RCC 7860 (cell line): ENCODE measurements at regions not wholly inside any gene's neighbourhood (a gene's known extent, or its start where the extent isn't known, plus 50 kb on each side); places are given as distances from the start of the nearest gene placed in this dataset.
"Not testable (repeated sequence)": the region's sequence is repeated elsewhere in the genome, so short reads cannot be mapped to it uniquely, and the experiment has no call there.

Source experiments
- DNase-seq: peaks from one replicate; pipeline ENCODE4 v3.0.0-alpha.2; 2015; ENCODE audit warnings: low spot score
- FAIRE-seq: peaks from 2 replicates; lab custom pipeline; 2012; peaks lifted over from hg19 to GRCh38; lab: Jason Lieb, UNC

DNA sequence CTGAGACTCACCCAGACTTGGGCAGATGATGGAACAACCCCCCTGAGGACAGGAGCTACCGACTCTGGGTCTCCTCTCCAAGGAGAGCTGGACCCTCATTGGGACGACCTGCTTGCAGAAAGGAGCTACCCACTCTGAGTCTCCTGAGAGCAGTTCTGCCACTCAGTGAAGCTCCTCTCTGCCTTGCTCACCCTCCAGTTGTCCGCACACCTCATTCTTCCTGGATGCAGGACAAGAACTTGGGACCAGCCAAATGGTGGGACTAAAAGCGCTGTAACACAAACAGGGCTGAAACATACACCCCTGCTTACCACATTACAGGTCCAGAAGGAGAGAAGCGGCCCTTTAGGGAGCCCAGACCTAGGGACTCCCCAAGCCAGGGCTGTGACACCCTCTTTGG is 124.9 kb upstream of the CCDC150 start:
- FAIRE-seq (no peak), DNase-seq (no peak)

DNA sequence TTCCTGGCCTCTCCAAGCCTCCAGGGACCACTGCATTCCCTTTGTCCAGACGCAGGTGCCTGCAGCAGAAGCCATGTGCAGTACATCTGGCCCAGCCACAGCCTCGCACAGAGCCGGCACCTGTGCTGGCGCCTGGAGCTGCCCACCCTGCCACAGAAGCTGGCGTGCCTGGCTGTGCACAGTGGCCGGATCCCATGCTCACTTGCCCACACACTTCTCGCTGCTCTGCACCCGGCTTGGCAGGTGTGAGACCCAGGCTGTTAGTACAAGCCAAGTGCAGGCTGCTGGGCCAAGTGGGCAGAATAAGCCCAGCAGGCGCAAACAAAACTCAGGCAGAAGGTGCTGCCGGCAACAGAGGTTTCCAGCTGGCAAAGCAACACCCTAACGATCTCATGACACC is 124.5 kb upstream of the CCDC150 start:
- FAIRE-seq, result no peak

DNA sequence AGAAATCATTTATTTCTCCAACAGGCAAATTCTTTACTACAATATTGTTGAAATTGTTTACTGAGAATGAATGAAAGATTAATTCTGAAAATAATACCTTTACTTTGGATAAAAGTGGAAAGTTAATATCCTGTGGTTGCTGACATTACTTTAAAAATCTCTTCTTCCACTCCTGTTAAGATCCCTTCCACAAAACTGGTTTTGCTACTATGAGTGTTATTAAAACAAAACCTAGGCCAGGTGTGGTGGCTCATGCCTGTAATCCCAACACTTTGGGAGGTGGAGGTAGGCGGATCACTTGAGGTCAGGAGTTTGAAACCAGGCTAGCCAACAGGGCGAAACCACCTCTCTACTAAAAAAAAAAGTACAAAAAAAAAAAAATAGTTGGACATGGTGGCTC is 123.9 kb upstream of the CCDC150 start:
- DNase-seq (no peak), FAIRE-seq (no peak)

More for the DNA sequence above, 124.5 kb upstream of the CCDC150 start:
- DNase-seq, result no peak

DNA sequence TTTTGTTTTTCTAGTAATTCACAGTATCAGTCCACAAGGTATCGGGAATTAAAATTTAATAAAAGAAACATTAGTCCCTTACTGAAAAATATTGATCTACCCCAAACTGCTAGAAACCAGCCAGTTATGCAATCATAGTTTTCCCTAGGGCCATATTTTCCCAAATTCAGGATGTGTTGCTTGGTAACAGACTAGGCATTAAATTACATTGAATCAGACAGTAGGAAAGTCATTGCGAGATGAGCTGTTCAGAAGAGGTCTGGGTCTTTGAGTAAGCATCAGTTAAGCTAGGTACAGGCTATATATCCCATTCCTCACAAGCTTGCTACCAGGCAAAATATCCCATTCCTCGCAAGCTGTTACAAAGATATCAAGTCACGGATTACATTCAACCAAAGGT is 123.0 kb upstream of the CCDC150 start:
- FAIRE-seq (no peak), DNase-seq (no peak)

DNA sequence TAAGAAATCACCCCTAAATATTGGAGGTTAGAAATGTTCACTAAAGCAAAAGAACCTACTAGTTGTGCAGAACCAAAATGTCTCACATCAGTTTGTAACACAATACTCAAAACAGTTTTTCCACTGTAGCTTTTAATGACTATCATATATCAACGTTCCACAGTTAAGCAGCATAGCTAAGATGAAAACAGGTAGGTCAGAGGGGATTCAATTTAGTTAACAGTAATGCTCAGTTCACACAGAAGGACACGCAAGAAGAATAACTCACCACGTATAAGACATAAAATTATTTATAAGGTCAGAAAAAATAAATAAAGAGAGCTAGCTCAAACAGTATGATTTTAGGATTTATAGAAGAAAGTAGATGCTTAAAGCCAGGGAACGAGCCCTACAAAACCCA is 118.9 kb upstream of the CCDC150 start:
- FAIRE-seq, result no peak

DNA sequence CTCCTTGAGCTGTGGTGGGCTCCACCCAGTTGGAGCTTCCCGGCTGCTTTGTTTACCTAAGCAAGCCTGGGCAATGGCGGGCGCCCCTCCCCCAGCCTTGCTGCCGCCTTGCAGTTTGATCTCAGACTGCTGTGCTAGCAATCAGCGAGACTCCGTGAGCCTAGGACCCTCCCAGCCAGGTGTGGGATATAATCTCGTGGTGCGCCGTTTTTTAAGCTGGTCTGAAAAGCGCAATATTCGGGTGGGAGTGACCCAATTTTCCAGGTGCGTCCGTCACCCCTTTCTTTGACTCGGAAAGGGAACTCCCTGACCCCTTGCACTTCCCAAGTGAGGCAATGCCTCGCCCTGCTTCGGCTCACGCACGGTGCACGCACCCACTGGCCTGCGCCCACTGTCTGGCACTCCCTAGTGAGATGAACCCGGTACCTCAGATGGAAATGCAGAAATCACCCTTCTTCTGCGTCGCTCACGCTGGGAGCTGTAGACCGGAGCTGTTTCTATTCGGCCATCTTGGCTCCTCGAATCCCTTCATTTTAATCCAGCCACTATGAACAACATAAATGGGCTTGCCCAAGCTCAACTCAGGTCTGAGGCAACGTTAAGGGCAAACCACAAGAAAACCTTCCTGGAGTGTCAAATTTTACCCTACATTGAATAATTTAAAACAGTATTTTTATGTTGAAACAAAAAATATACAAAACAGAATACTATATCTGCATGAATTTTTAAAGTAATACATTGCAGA is 112.4 kb upstream of the CCDC150 start:
- not testable (repeated sequence) for DNase-seq, FAIRE-seq

More for the DNA sequence above, 118.9 kb upstream of the CCDC150 start:
- DNase-seq, result no peak

DNA sequence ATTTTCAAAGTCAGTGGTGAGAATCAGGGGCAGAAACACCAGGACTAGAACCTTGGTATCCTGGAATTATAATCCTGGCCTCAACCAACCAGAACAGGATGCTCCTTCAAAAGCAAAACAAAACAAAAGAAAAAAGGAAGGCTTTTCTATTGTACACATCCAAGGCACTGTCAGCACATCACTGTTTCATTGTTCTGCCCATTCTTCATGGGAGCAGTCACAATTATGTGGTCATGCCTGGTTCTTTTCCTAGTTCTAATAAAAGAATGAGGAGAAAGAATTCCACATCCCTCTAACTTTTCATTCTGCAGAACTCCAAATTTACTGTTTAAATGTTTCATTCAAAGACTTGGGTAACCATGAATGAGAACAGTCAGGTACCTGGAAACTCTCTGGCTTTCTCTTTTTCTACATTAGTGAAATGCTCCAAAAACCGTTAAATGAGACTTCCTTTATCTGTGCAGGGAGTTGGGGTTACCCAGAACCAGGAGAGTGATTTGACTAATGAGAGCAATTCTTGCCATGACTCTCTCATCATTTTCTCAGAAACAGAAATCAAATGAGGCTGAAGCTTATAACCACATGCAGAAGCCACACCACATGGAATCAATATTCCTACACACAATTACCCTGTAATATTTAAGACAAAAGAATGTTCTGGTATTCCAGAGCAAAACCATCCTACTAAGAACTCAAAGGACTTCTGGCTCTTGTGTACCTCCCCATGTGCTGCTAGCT is 110.9 kb upstream of the CCDC150 start:
- FAIRE-seq (no peak), DNase-seq (no peak)

DNA sequence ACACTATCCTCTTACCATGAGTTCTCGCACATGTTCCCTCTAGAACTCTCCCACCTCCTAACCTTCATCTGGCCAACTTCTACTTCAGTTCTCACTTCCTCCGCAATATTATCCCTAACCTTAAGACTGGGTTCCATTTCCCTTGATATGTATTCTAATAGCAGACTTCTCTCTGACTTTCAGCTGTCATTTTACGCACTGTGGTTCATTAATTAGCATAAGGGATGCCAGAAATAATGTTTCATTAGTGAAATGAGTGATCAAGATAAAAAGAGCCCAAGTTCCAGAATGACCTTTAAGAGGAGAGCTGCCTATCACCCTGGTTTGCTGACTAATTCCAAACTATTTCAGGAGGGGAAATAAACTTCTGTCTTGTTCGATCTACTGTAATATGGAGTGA is 108.6 kb upstream of the CCDC150 start:
- no peak for DNase-seq
- FAIRE-seq, result no peak

DNA sequence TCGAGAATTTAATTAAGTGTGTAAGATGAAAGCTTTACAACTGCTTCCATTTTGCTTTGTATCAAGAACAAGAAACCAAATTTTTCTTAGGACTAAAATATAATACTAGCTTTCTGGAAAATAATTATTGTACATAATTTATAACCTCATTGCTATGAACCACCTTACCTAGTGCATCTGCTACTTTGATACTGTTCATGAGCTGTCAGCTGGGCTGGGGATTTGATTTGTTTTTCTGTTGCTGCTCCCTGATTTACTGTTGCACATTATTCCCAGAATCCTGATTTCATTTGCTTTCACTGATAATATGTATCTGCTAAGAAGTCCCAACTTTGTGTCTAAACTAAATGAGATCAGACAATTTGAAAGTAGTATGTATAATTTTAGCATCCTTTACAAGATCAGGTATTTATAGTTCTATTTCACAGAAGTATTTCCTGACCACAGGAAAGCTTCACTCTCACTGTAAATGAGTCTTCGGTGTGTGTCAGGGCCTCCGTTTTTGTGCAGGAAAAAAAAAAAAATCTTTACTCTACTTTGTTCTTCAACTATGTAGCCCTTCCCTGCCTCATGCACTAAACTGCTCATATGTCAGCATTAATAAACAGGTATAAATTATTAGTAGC is 105.6 kb upstream of the CCDC150 start:
- DNase-seq, result no peak
- no peak for FAIRE-seq

DNA sequence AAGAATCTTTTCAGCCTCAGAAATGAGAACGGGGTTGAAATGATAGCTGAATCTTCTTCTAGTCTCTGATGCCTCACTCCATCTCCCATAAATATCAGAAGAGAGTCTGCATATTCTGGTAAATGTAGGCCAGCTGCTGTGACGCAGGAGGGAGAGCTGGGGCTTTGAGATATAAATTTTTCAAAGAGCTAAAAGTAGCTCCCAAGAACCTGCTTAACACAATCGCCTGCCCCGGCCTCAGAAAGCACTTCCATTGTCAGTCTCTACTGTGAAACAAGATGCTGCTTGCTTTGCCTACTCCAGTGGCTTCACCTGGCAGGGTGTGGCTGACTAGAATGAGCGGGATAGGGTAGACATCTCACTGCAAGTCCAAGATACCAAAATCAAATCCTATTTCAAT is 105.0 kb upstream of the CCDC150 start:
- FAIRE-seq, result no peak
- DNase-seq, result no peak

DNA sequence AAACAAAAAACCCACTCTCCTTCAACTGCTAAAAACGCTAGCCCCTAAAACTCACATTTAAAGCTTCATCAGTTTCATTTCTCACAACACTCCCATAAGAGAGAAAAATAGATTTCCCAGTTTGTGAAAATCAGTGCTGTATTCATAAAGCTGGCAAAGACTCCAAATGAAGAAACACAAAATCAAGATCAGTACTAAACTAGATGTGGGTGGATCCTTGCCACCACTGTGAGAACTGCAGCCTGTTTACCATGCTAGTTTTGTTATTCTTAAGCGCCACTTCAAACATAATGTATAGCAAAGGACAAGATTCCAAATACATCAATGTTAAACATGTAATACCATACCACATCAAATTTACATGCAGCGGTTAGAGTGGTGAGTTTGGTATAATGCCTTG is 104.5 kb upstream of the CCDC150 start:
- no peak for DNase-seq
- no peak for FAIRE-seq

DNA sequence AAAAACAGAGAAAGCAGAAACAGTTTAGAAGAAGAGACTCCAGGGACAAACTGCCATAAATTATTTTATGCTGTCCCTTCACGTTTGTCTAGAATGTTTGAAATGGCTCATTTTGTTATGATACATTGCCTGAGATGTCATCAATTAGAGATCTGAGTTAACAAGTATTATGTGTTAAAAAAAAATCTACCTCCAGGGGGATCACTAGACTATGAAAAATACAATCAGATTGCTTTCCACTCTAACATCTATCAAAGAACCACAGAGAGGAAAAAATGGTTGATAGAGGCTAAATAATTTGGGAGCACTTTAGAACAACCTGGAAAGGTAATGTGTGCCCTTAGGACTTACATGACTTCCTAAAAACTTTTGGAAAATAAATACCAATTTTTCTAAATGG is 103.8 kb upstream of the CCDC150 start:
- FAIRE-seq, result no peak

DNA sequence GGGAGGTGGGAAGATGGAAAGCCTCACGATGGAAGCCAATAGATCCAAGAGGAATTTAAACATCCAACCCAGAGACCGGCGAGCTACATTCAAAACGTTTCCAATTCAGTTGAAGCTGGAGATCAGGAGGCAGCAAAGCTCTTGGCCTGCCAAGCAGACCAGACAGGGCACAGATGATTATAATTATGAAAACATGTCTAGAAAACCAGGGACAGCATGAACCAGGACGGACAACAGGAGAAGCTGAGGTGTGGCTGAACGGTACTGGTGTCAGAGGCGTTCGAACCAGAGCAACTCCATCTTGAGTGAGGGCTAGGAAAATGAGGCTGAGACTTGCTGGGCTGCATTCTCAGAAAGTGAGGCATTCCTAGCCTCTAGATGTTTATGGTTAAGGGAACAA is 102.2 kb upstream of the CCDC150 start:
- DNase-seq, result no peak
- no peak for FAIRE-seq

More for the DNA sequence above, 103.8 kb upstream of the CCDC150 start:
- peak; percentile 14 for DNase-seq

DNA sequence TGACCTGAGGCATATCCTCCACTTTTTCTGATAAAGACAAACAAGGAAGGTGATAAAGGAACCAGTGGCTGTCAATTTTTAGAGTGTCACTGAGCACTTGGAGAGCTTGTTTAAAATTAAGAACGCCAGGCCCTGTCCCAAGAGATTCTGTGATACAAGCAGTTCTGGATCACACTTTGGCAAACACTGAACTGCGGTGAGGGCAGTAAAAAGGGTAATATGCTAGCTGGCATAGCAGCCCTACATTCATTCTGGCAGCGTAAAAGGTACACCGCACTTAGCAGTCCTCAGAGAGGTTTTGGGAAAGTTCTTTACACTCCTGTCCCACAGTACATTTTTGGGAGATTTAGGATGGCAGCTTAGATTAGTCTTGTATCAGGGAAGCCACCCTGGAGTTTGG is 101.3 kb upstream of the CCDC150 start:
- FAIRE-seq, result no peak
- no peak for DNase-seq

DNA sequence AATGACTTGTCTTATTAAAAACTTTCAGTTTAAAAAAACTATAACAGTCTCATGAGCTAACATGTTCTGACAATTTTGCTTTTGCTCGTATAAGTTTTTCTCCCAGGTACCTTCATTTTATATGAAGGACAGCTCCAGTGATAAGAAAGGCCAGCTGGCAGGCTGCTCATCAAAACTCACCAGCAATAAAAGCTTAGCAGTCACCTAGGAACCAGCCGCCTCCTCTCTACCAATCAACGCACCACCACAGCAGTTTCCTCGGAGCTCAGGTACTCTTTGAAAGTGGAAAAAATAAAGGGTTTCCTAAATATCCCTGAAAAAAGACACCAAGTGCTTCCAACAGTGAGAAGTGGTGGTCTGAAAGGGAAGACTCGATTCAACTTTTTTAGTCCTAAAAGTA is 100.9 kb upstream of the CCDC150 start:
- DNase-seq, result no peak
- no peak for FAIRE-seq

DNA sequence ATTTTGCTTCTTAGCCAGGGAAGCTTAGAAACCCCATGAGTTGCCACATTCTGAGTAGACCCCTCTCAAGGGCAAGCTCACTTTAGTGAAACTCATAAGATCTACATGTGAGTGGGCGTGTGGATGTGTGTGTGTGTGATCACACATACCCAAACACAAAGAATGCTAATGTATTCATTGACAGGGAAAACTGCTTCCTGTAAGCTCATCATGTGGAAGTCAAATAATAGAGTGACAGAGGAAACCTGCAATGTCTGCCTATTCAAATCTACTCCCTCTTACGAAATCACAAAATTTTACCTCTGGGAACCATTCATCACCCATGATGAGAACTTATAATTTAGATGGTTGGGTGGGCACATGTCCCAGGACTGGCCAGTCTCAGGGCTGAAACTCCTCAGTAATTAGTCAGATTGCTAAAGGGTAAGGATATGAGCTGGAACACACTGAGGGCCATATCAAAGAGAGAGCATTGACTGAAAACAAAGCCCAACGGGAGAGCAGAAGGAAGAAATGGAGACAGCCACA is 94.5 kb upstream of the CCDC150 start:
- FAIRE-seq, result no peak
- no peak for DNase-seq

DNA sequence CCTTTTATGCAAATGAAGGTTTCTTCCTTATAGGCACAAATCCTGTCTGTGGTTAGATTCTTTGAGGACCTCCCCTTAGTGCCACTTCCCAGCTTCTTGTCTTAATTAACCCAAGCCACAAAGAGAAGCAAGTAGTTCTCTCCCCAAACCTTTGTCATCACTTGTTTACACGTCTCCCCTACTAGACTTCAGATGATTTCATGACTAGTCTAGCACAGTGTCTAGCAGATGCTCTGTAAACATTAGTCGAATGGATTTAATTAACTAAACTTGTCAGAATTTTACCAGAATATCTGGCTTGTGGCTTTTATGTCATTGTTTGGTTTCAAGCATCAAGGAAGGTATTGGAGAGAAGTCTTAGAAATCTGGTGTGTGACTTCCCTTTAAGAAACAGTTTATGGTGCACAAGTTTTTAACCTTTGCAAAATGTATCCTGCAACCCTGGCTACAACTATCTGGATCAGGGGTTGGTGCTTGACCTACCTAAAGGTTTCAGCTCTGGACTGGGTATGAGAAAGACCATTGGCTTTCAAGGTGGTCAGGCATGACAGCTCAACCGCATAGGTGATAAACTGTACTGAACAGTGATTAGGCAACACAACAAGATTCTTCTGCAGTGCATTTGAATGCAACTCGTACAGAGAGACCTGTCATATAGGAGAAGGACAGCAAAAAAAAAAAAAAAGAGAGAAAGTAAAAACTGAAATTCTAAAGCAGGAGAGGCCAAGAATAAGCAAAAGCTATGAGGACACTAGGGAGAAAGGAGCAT is 93.2 kb upstream of the CCDC150 start:
- DNase-seq, result no peak

DNA sequence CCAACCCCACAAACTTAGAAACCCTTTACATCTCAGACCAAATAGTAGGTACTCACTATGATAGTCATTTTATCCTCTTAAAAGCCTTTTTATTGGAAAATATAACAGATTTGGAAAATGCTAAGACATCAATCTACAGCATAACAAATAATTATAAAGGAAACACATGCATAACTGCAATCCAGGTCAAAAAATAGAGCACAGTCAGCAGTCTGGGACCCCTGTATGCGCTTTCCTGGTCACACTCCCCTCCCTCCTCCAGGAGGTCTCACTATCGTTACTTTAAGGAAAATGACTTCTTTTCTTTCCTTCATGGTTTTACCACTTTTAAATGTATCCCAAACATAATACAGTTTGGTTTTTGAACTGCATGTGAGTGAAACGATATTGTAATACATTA is 90.5 kb upstream of the CCDC150 start:
- FAIRE-seq, result no peak
- no peak for DNase-seq

More for the DNA sequence above, 93.2 kb upstream of the CCDC150 start:
- FAIRE-seq, result no peak

DNA sequence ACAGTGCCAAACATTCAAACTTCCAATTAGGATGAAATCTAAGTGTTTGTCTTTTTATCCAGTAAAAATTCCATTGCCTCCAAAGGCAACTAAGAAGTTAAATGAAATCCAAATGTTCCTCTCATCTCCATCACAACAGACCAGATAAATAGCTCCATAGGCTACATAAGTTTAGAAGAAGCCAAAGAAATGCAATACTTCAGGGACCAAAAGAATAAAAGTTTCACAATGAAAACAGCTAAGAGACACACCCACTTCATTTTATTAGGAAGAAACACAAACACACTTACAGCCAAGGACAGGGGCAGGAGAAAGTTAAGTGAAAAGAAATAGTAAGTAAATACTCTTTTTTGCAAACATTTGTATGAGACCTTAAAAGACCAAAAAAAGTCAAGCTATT is 88.5 kb upstream of the CCDC150 start:
- no peak for FAIRE-seq
- no peak for DNase-seq

DNA sequence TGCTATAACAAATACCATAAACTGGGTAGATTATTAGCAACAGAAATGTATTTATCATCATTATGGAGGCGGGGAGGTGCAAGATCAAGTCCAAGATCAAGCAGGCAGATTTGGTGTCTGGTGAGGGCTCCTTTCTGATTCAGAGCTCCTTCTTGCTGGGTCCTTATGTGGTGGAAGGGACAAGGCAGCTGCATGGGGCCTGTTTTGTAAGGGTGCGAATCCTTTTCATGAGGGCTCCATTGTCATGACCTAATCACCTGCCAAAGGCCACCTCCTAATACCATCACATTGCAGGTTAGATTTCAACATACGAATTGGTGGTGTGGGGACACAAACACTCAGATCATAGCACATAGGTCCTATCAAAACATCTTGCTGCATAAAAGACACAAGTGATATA is 84.4 kb upstream of the CCDC150 start:
- DNase-seq (no peak), FAIRE-seq (no peak)

DNA sequence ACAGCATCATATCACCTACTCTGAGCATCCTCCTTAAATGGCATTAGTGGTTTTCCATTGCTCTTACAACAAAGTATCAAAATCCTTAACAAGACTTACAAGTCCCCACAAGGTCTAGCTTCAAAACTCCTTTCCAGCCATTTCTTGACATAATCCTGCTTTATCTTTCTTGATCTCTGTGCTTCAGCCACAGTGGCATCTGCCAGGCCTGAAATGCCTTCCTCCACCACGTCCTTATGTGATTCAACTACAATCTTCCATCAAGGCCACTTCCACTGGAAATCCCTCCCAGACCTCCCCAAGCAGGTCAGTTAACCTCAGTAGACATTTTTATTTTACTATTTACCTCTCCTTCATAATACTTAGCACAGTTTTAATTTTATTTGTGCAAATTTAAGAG is 83.8 kb upstream of the CCDC150 start:
- FAIRE-seq (no peak), DNase-seq (no peak)
